Suprapubic skin (tissue), 4 donors: ENCODE measurements at regions not wholly inside any gene's neighbourhood (a gene's known extent, or its start where the extent isn't known, plus 50 kb on each side); places are given as distances from the start of the nearest gene placed in this dataset.

Experiments
- DNase-seq, 2 donors: peaks; one replicate each; pipeline ENCODE4 v3.0.0-alpha.2; 2019; ENCODE audit warnings: low spot score in 2 of 2
- H3K27ac ChIP-seq: fragments of 200-600 bp; sonication (generic); one replicate; pipeline ENCODE4 v1.5.1; 2019
- H3K27me3 ChIP-seq: fragments of 200-600 bp; sonication (generic); one replicate; pipeline ENCODE4 v1.5.1; 2019
- H3K36me3 ChIP-seq: fragments of 200-600 bp; sonication (generic); one replicate; pipeline ENCODE4 v1.5.1; 2019
- H3K4me1 ChIP-seq: fragments of 200-600 bp; sonication (generic); one replicate; pipeline ENCODE4 v1.5.1; 2019
- H3K4me3 ChIP-seq: fragments of 200-600 bp; sonication (generic); one replicate; pipeline ENCODE4 v1.5.1; 2019; ENCODE audit warnings: mild to moderate bottlenecking
- H3K9me3 ChIP-seq: fragments of 200-600 bp; sonication (generic); one replicate; pipeline ENCODE4 v1.5.1; 2019
- CTCF ChIP-seq, 2 donors: fragments of 200-600 bp in 1 of 2; fragments of 450-650 bp in 1 of 2; sonication (generic) in 1 of 2; IDR thresholded peaks; one replicate each; pipeline ENCODE4 v1.5.1; 2016 to 2019; ENCODE audit warnings: antibody characterized with exemption in 2 of 2, mild to moderate bottlenecking in 1 of 2, moderate library complexity in 1 of 2
- EP300 ChIP-seq: sonication (generic); formaldehyde crosslinking; IDR thresholded peaks from one replicate; pipeline ENCODE4 v1.6.1; 2017; ENCODE audit warnings: antibody characterized with exemption
- POLR2A ChIP-seq, 2 donors: fragments of 450-650 bp; IDR thresholded peaks; one replicate each; pipeline ENCODE4 v1.6.1; 2017; ENCODE audit warnings: antibody characterized with exemption in 2 of 2, mild to moderate bottlenecking in 2 of 2, moderate library complexity in 2 of 2
- POLR2AphosphoS5 ChIP-seq, 3 donors: sonication (generic); formaldehyde crosslinking; IDR thresholded peaks; one replicate each; pipeline ENCODE4 v1.6.1; 2017; ENCODE audit warnings: antibody characterized with exemption in 3 of 3
- WGBS: methylation state at CpG from one replicate; pipeline ENCODE4 v1.1.5; 2018; 5-methylcytosine and 5-hydroxymethylcytosine counted together

- Histone ChIP-seq H3K4me3 (no peak overlapping the region), H3K27me3 (no peaks in the 10 kb centered on the region), H3K27ac (no peak overlapping the region), H3K4me1 (peaks cover 30% of the 10 kb centered on the region), H3K9me3 (peaks cover 3% of the 10 kb centered on the region), H3K36me3 (no peaks in the 10 kb centered on the region)
- no peak for DNase-seq
- 75% methylated on average over 29 of the region's 29 CpGs for WGBS
- TF ChIP-seq POLR2A (IDR thresholded peaks at IDR 0.05) = no peak
- TF ChIP-seq POLR2AphosphoS5 (IDR thresholded peaks at IDR 0.05) = no peak
- no peak for TF ChIP-seq EP300
- TF ChIP-seq CTCF (IDR thresholded peaks at IDR 0.05) = peak; percentile 44 to 53
Observed at GRCh38 chr7:7103343-7104313, 78.7 kb upstream of the C1GALT1 start.

GRCh38 chr7:7104314-7104698, 78.0 kb upstream of the C1GALT1 start:
- DNase-seq = no peak
- TF ChIP-seq POLR2AphosphoS5 (IDR thresholded peaks at IDR 0.05) (no peak), CTCF (IDR thresholded peaks at IDR 0.05) (no peak), POLR2A (IDR thresholded peaks at IDR 0.05) (no peak), EP300 (no peak)
- Histone ChIP-seq H3K36me3 (no peaks in the 10 kb centered on the region), H3K27me3 (no peaks in the 10 kb centered on the region), H3K4me3 (no peak overlapping the region), H3K4me1 (peaks cover 24% of the 10 kb centered on the region), H3K27ac (no peak overlapping the region), H3K9me3 (peaks cover 8% of the 10 kb centered on the region)
- 80% methylated on average over 7 of the region's 7 CpGs for WGBS

- no peak for DNase-seq
- WGBS = 92% methylated on average over 5 of the region's 5 CpGs
- no peak for TF ChIP-seq CTCF (IDR thresholded peaks at IDR 0.05)
- no peak for TF ChIP-seq POLR2AphosphoS5 (IDR thresholded peaks at IDR 0.05)
- no peak for TF ChIP-seq EP300
- no peak for TF ChIP-seq POLR2A (IDR thresholded peaks at IDR 0.05)
- Histone ChIP-seq H3K36me3 (no peaks in the 10 kb centered on the region), H3K27me3 (no peaks in the 10 kb centered on the region), H3K4me3 (no peak overlapping the region), H3K9me3 (peaks cover 8% of the 10 kb centered on the region), H3K27ac (no peak overlapping the region), H3K4me1 (peaks cover 17% of the 10 kb centered on the region)
Observed at GRCh38 chr7:7104971-7105370, 77.4 kb upstream of the C1GALT1 start.

- Histone ChIP-seq H3K27ac (no peak overlapping the region), H3K27me3 (no peaks in the 10 kb centered on the region), H3K4me3 (no peak overlapping the region), H3K9me3 (peaks cover 8% of the 10 kb centered on the region), H3K36me3 (no peaks in the 10 kb centered on the region), H3K4me1 (peaks cover 8% of the 10 kb centered on the region)
- 87% methylated on average over 4 of the region's 4 CpGs for WGBS
- TF ChIP-seq CTCF (IDR thresholded peaks at IDR 0.05) = no peak
- TF ChIP-seq POLR2A (IDR thresholded peaks at IDR 0.05) = no peak
- no peak for TF ChIP-seq EP300
- no peak for TF ChIP-seq POLR2AphosphoS5 (IDR thresholded peaks at IDR 0.05)
- no peak for DNase-seq
Observed at GRCh38 chr7:7105800-7106582, 76.4 kb upstream of the C1GALT1 start.

GRCh38 chr7:7108931-7109330, 73.4 kb upstream of the C1GALT1 start:
- no peak for DNase-seq
- Histone ChIP-seq H3K9me3 (peaks cover 8% of the 10 kb centered on the region), H3K36me3 (no peaks in the 10 kb centered on the region), H3K4me1 (no peaks in the 10 kb centered on the region), H3K27ac (no peak overlapping the region), H3K4me3 (no peak overlapping the region), H3K27me3 (no peaks in the 10 kb centered on the region)
- 88% methylated on average over 1 of the region's 1 CpG for WGBS
- TF ChIP-seq POLR2AphosphoS5 (IDR thresholded peaks at IDR 0.05) = no peak
- no peak for TF ChIP-seq EP300
- no peak for TF ChIP-seq POLR2A (IDR thresholded peaks at IDR 0.05)
- no peak for TF ChIP-seq CTCF (IDR thresholded peaks at IDR 0.05)
